ENCODE measurements at regions not wholly inside any gene's neighbourhood (a gene's known extent, or its start where the extent isn't known, plus 50 kb on each side); places are given as distances from the start of the nearest gene placed in this dataset.

DNA sequence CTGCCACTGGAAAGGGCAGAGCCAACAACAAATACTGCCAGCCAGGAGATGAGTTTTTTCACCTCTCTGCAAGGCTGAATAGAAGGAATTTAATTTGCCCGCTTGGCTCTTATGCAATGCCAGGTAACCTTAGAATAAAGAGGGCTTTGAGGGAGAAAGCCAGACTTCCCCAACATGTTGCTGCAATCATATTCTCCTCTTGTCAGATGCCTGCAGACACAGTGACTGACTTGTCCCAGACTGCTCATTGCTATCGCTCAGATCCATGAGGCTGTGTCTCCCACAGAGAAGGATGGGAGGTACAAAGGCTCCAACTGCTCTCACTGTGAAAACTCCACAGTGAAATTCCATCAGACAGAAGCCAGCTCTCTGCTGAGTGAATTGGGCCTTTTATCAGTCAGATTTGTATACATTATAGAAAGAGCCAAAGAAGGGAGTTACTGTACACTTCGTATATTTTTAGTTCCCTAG is 517.0 kb upstream of the ID4 start:
- H3F3A ChIP-seq (replicated peaks; ENCODE audit: insufficient read depth): no peaks in the 10 kb centered on the region
- CTCF ChIA-PET: no interaction called here
- H3K9me3 ChIP-seq: no peaks in the 10 kb centered on the region
- H3K79me2 ChIP-seq (ENCODE audit: insufficient read depth): no peaks in the 10 kb centered on the region
- no peaks in the 10 kb centered on the region for H3K4me1 ChIP-seq (ENCODE audit: control insufficient read depth in 1 of 2, insufficient read depth in 2 of 2, low read depth in 1 of 2, low read length in 1 of 2)
- no peaks in the 10 kb centered on the region for H3K27me3 ChIP-seq (ENCODE audit: insufficient read depth)
- TF ChIP-seq, protein P1, sequence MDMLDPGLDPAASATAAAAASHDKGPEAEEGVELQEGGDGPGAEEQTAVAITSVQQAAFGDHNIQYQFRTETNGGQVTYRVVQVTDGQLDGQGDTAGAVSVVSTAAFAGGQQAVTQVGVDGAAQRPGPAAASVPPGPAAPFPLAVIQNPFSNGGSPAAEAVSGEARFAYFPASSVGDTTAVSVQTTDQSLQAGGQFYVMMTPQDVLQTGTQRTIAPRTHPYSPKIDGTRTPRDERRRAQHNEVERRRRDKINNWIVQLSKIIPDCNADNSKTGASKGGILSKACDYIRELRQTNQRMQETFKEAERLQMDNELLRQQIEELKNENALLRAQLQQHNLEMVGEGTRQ (IDR thresholded peaks at IDR 0.05; ENCODE audit: borderline replicate concordance, low read depth, low read length): no peak
- TF ChIP-seq REST (IDR thresholded peaks at IDR 0.05; ENCODE audit: low read depth, low read length) (no peak), EP300 (IDR thresholded peaks at IDR 0.05; ENCODE audit: borderline replicate concordance in 1 of 2, low read depth in 1 of 2, low read length in 1 of 2) (no peak), SIN3A (IDR thresholded peaks at IDR 0.05; ENCODE audit: borderline replicate concordance, low read depth, low read length) (no peak), MXI1 (IDR thresholded peaks at IDR 0.05; ENCODE audit: low read depth, low read length) (no peak), ELF1 (IDR thresholded peaks at IDR 0.05) (no peak), IRF3 (IDR thresholded peaks at IDR 0.05; ENCODE audit: low read depth, low read length) (no peak), TAF1 (IDR thresholded peaks at IDR 0.05; ENCODE audit: borderline replicate concordance, low read depth, low read length) (no peak), GATA2 (CRISPR knock-in tag; IDR thresholded peaks at IDR 0.05) (no peak), MAX (IDR thresholded peaks at IDR 0.05; ENCODE audit: low read depth) (no peak), FOSL2 (IDR thresholded peaks at IDR 0.05; ENCODE audit: borderline replicate concordance, low read depth) (no peak), FOXJ3 (CRISPR knock-in tag; IDR thresholded peaks at IDR 0.05) (no peak), GABPA (IDR thresholded peaks at IDR 0.05; ENCODE audit: low read depth) (no peak), MEF2A (IDR thresholded peaks at IDR 0.05; ENCODE audit: borderline replicate concordance, low read depth) (no peak), NRF1 (IDR thresholded peaks at IDR 0.05; ENCODE audit: low read depth, low read length) (no peak)
- TF ChIP-seq, protein P2, sequence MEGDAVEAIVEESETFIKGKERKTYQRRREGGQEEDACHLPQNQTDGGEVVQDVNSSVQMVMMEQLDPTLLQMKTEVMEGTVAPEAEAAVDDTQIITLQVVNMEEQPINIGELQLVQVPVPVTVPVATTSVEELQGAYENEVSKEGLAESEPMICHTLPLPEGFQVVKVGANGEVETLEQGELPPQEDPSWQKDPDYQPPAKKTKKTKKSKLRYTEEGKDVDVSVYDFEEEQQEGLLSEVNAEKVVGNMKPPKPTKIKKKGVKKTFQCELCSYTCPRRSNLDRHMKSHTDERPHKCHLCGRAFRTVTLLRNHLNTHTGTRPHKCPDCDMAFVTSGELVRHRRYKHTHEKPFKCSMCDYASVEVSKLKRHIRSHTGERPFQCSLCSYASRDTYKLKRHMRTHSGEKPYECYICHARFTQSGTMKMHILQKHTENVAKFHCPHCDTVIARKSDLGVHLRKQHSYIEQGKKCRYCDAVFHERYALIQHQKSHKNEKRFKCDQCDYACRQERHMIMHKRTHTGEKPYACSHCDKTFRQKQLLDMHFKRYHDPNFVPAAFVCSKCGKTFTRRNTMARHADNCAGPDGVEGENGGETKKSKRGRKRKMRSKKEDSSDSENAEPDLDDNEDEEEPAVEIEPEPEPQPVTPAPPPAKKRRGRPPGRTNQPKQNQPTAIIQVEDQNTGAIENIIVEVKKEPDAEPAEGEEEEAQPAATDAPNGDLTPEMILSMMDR (IDR thresholded peaks at IDR 0.05): no peak
- H3K36me3 ChIP-seq (replicated peaks in 1 of 2; ENCODE audit: control insufficient read depth in 1 of 2, insufficient read depth in 2 of 2, low read length in 1 of 2): no peaks in the 10 kb centered on the region
- H2AFZ ChIP-seq (ENCODE audit: low read depth): no peak overlapping the region
- DNase-seq: no peak
- POLR2A ChIA-PET: no interaction called here
- H3K9me2 ChIP-seq: no peaks in the 10 kb centered on the region
- no peak overlapping the region for H3K27ac ChIP-seq (ENCODE audit: low read depth in 2 of 2, low read length in 1 of 2)
- no peak overlapping the region for H3K4me2 ChIP-seq
- 13% methylated on average over 2 of the region's 3 CpGs for WGBS (ENCODE audit: low lambda C conversion rate)
- H3K9ac ChIP-seq: no peak overlapping the region
- H3K4me3 ChIP-seq (ENCODE audit: low read depth in 2 of 2, low read length in 1 of 2): no peak overlapping the region
- H4K20me1 ChIP-seq (ENCODE audit: insufficient read depth): no peaks in the 10 kb centered on the region
